ENCODE measurements at regions not wholly inside any gene's neighbourhood (a gene's known extent, or its start where the extent isn't known, plus 50 kb on each side); places are given as distances from the start of the nearest gene placed in this dataset.

DNA sequence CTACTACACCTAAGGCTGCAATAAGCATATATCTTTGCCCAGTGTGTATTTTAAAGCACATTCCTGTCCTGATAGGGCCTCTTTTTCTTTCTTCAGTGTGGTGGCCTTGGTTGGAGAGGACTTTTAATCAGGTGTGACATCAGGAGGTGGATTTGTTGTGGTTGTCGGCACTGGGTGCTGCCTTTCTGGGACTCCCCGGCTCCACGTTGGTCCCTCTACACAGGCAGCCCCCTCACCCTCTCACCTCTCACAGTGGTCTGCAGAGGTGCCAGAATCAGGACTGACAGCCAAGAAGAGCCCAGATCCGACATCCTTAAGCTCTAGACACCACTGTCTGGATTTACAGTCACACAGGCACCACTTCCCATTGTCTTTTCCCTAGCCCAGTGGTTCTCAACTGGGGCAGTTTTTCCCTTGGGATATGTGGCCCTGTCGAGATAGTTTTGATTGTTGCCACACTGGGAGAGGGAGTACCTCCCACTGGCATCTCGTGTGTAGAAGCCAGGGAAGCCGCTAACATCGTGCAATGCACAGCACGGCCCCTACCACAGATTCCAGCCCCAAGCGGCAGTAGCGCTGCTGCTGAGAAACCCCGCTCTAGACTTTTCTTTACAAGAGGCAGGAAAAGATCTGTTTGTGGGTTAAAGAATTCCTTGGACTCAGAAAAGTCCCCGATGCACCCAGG lies 314.1 kb downstream of the QKI start:
- Histone ChIP-seq H3K4me1 (ENCODE audit: insufficient read depth, low read length) (no peaks in the 10 kb centered on the region), H3K9me3 (ENCODE audit: control insufficient read depth in 1 of 2, insufficient read depth in 1 of 2, low read length in 2 of 2) (no peaks in the 10 kb centered on the region), H3K27ac (ENCODE audit: low read depth in 1 of 2, low read length in 2 of 2) (no peak overlapping the region), H3K27me3 (ENCODE audit: control insufficient read depth in 1 of 2, insufficient read depth in 2 of 2, low read length in 2 of 2) (no peaks in the 10 kb centered on the region), H3K4me3 (ENCODE audit: low read length) (no peak overlapping the region), H3K36me3 (ENCODE audit: insufficient read depth, low read length) (no peaks in the 10 kb centered on the region)
- DNase-seq (no peak), ATAC-seq (ENCODE audit: poor library complexity) (no peak)
- intact Hi-C loops (cut with DNase I, micrococcal nuclease) = no loop called here
- no peaks in the 10 kb centered on the region for H3K27me3 Mint-ChIP-seq
- H3K4me1 Mint-ChIP-seq (ENCODE audit: low read depth) = no peaks in the 10 kb centered on the region
- H3K27ac Mint-ChIP-seq = no peak overlapping the region
- H3K9me3 Mint-ChIP-seq = no peaks in the 10 kb centered on the region
- H3K4me3 Mint-ChIP-seq = no peak overlapping the region
- ChIA-PET POLR2A (no interaction called here), CTCF (no interaction called here)
- TF ChIP-seq, protein P1, sequence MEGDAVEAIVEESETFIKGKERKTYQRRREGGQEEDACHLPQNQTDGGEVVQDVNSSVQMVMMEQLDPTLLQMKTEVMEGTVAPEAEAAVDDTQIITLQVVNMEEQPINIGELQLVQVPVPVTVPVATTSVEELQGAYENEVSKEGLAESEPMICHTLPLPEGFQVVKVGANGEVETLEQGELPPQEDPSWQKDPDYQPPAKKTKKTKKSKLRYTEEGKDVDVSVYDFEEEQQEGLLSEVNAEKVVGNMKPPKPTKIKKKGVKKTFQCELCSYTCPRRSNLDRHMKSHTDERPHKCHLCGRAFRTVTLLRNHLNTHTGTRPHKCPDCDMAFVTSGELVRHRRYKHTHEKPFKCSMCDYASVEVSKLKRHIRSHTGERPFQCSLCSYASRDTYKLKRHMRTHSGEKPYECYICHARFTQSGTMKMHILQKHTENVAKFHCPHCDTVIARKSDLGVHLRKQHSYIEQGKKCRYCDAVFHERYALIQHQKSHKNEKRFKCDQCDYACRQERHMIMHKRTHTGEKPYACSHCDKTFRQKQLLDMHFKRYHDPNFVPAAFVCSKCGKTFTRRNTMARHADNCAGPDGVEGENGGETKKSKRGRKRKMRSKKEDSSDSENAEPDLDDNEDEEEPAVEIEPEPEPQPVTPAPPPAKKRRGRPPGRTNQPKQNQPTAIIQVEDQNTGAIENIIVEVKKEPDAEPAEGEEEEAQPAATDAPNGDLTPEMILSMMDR (IDR thresholded peaks at IDR 0.05) = no peak
- no peaks in the 10 kb centered on the region for H3K36me3 Mint-ChIP-seq (ENCODE audit: low read depth)

DNA sequence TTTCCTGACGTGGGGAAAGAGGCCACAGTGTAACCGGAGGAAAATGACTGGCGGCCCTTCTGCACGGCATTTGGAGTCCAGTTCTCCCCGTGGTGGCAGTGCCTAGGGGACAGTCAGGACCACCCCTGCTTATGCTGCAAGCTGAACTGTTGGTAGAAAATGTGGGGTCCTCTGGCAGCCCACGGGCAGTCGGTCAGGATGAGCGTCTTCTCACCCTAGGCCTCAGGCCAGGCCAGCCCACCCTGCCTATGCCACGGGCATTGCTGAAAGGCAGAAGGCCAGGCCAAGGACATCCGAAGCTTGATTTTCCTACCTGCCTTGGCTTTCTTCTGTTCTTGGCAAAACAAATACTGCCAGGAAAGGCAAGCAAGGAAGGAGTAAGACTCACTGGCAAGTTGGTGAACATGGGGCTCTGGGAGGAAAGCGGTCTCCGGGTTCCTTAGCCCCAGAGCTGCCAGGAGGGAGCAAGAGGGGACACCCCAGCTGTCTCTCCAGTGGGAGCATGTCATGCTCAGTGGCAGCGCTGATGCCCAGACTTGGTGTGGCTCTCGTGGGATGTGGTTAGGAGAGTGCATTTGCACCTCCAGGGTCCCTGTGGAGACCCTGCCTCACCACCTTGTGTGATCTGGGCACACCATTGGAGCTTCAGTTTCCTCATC lies 311.6 kb downstream of the QKI start:
- no peak overlapping the region for H3K4me3 Mint-ChIP-seq
- H3K27me3 Mint-ChIP-seq = no peaks in the 10 kb centered on the region
- H3K4me3 ChIP-seq (ENCODE audit: low read length) = no peak overlapping the region
- no peaks in the 10 kb centered on the region for H3K36me3 Mint-ChIP-seq (ENCODE audit: low read depth)
- H3K4me1 ChIP-seq (ENCODE audit: insufficient read depth, low read length) = no peaks in the 10 kb centered on the region
- intact Hi-C loops (cut with DNase I, micrococcal nuclease) = no loop called here
- H3K27ac Mint-ChIP-seq = no peak overlapping the region
- no peaks in the 10 kb centered on the region for H3K9me3 ChIP-seq (ENCODE audit: control insufficient read depth in 1 of 2, insufficient read depth in 1 of 2, low read length in 2 of 2)
- ATAC-seq (ENCODE audit: poor library complexity) (no peak), DNase-seq (no peak)
- TF ChIP-seq, protein P1 (IDR thresholded peaks at IDR 0.05) = no peak
- no peaks in the 10 kb centered on the region for H3K27me3 ChIP-seq (ENCODE audit: control insufficient read depth in 1 of 2, insufficient read depth in 2 of 2, low read length in 2 of 2)
- H3K9me3 Mint-ChIP-seq = no peaks in the 10 kb centered on the region
- H3K27ac ChIP-seq (ENCODE audit: low read depth in 1 of 2, low read length in 2 of 2) = no peak overlapping the region
- H3K36me3 ChIP-seq (ENCODE audit: insufficient read depth, low read length) = no peaks in the 10 kb centered on the region
- ChIA-PET CTCF (no interaction called here), POLR2A (no interaction called here)
- no peaks in the 10 kb centered on the region for H3K4me1 Mint-ChIP-seq (ENCODE audit: low read depth)

DNA sequence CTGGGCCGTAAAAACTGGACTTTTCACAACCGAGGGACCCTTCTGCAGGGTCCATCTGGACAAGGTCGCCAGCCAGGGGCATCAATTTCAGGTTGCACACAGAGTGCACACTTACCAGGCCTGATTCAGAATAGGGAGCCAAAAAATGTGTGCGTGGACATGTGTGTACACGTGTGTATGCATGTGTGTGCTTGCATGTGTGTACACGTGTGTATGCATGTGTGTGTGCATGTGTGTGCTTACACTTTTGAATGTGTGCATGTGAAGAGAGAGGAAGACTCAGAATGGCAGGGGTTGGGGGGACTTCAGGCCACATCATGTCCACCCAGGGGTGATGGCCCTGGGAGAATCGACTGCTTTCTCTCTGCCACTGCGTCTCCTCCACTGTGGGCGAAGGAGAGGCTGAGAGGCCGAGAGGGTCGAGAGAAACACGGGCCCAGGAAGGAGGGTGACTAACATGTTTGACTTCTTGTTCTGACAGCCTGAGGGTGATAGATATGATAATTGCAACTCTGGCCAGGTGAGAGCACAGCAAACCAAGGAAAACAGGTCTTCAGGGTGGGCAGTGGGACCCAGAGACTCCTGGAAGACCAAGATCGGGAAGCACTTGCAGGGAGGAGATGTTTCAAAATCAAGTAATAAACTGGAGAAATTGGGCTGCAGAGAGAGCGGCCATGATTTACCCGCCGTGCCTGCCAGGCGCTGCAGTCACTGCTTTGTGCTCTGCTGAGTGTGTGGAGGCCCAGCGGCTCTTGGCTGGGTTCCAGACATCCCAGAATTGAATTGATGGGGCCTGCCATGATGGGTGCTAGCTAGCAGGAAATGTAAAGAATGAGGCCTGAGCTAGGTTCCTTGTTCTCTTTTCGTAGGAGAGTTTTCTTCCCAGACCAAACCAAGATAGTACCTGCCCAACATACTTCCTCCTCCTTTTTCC lies 310.8 kb downstream of the QKI start:
- intact Hi-C loops (cut with DNase I, micrococcal nuclease) = no loop called here
- Histone ChIP-seq H3K27me3 (ENCODE audit: control insufficient read depth in 1 of 2, insufficient read depth in 2 of 2, low read length in 2 of 2) (no peaks in the 10 kb centered on the region), H3K9me3 (ENCODE audit: control insufficient read depth in 1 of 2, insufficient read depth in 1 of 2, low read length in 2 of 2) (no peaks in the 10 kb centered on the region), H3K36me3 (ENCODE audit: insufficient read depth, low read length) (no peaks in the 10 kb centered on the region), H3K27ac (ENCODE audit: low read depth in 1 of 2, low read length in 2 of 2) (no peak overlapping the region), H3K4me3 (ENCODE audit: low read length) (no peak overlapping the region), H3K4me1 (ENCODE audit: insufficient read depth, low read length) (no peaks in the 10 kb centered on the region)
- POLR2A ChIA-PET = no interaction called here
- DNase-seq (no peak), ATAC-seq (ENCODE audit: poor library complexity) (no peak)
- Mint-ChIP-seq H3K27ac (no peak overlapping the region), H3K9me3 (no peaks in the 10 kb centered on the region), H3K4me1 (ENCODE audit: low read depth) (no peaks in the 10 kb centered on the region), H3K27me3 (no peaks in the 10 kb centered on the region), H3K4me3 (no peak overlapping the region), H3K36me3 (ENCODE audit: low read depth) (no peaks in the 10 kb centered on the region)
- TF ChIP-seq, protein P1 (IDR thresholded peaks at IDR 0.05) = no peak
- CTCF ChIA-PET = no interaction called here

All from CD4-positive, alpha-beta T cell (primary cell).